NCI-H2227 treated with DMSO at 0.1 percent for 48 hours (cell line): ENCODE measurements at regions not wholly inside any gene's neighbourhood (a gene's known extent, or its start where the extent isn't known, plus 50 kb on each side); places are given as distances from the start of the nearest gene placed in this dataset.
"Not testable (repeated sequence)": the region's sequence is repeated elsewhere in the genome, so short reads cannot be mapped to it uniquely, and the experiment has no call there.

Experiments used
- DNase-seq: peaks from one replicate; lab custom pipeline; 2025; lab: John Stamatoyannopoulos, UW

DNA sequence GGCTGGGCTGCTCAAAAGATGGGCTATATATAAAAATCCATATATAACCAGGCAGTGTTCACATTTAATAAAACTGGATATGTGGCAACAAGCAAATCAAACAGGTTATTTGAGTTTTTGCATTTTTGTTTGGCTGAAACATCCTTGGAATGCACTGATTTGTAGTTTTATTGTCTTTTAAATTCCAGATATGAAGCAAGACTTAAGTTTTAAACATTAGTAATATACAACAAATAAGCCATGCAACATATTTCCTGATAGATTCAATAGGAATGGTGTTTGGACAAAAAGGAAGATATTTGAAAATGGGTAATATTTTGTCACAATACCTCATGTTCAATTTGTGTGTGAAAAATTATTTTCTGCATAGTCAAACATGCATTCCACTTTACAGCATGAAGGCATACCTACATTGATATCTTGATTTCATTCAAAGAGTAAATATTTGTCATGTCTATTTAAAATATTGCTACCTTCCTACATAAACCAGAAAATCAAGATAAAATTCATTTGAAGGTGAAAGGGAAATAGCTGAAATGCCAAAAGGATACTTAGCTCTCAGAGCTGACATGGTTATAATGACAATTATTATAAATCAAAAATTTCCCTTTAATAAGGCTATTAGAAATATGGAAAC is 132.3 kb upstream of the NETO1 start:
- DNase-seq = no peak

DNA sequence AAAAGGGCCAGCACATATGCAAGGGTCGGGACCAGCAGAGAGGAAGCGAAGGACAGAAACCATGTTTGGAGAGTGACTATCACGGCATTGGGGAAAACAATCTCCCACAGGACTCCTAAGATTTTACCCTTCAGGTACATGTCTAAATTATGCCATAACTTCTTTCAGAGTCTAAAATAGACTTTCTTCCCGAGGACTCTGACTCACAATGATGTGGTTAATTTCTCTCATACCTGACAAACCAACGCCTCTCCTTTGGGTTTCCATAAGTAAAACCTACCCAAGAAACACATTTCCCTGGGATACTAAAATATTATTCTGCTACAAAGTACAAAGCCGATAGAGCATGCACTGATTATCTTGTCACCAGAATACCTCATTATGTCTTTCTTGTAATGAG is 127.8 kb upstream of the NETO1 start:
- no peak for DNase-seq

DNA sequence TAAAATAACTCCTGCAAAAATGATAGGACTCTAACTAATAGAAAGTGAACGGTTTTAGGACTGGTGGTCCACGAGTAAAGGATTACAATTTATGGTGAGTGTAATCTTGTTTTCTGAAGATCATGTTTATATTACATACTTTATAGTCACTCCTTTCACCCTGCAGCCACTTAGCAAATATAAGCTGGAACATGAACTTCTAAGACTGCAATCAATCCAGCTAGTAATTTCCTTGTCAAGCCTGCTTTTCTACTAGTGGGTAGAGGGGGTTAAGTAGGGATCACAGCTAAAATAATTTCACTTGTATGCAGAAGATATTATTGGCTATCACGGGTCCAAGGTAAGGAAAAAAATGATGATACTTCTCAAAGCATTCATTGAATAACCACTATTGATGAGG is 125.5 kb upstream of the NETO1 start:
- DNase-seq = no peak

DNA sequence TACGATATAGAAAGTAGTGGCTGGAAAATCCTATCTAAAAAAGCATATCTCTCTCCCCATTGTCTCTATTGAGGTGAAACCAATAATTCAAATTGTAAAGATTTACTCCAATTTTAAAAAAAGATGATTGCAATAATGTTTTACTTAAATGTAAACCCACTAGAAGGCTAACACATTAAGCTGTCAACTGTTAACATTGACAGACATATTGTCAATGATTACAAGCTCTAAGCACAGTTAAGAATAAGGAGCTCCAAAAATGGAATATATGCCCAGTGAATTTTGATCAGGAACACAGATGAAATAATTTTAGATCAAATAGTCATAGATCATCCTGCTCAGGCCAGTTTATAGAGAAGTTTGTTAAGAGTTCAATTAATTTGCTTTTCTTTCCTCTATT is 123.6 kb upstream of the NETO1 start:
- DNase-seq = no peak

DNA sequence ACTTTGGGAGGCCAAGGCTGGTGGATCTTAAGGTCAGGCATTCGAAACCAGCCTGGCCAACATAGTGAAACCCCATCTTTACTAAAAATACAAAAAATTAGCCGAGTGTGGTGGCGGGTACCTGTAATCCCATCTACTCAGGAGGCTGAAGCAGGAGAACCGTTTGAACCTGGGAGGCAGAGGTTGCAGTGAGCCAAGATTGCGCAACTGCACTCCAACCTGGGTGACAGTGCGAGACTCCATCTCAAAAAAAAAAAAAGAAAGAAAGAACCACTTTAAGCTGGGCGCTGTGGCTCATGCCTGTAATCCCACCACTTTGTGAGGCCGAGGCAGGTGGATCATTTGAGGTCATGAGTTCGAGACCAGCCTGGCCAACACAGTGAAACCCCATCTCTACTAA is 119.8 kb upstream of the NETO1 start:
- DNase-seq = not testable (repeated sequence)

DNA sequence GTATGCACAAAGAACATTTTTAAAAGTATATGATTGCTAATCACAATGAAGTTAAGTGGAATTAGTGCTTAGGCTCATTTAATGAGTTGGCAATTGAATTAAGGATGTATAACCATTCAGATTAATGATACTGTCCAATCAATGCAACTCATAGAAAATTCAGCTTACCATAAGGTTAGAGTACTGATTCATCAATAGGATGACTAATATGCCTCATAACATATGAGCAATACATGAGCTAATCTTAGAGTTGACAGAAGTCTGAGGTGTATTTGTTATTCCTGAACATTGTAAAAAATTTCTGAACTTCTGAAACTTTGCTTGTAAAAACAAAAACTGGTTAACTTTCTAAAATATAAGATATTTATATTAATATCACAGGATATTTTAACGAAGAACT is 118.3 kb upstream of the NETO1 start:
- DNase-seq = no peak

DNA sequence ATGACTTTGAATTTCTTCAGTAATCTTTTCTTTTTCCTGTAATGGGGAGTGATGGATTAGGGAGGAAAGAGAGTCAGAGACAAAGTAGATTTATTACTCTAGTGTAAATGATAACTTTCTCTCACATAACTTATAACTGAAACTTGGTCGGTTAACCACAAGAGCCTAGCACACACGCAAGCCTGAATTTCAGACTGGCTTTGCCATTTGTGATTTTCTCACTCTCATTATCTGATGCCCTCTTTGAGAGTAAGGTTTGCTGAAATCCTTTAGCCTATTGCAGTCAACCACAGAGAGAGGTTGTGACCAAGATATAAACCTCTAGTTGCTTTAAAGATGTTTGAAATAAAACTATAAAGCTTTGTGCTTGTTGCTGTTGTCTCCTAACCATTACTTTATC is 117.9 kb upstream of the NETO1 start:
- no peak for DNase-seq

DNA sequence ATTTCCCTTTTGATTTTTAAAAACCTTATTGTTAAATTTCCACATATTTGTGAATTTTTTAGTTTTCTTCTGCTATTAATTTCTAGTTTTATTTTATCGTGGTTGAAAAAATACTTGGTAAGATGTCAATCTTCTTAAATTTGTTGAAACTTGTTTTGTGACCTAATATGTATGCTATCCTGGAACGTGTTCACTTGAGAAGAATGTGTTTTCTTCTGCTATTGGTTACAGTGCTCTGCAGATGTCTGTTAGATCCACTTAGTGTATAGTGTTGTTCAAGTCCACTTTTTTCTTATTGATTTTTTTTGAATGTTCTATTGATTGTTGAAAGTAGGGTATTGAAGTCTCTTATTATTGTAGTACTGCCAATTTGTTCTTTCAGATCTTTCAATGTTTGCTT is 116.5 kb upstream of the NETO1 start:
- no peak for DNase-seq

DNA sequence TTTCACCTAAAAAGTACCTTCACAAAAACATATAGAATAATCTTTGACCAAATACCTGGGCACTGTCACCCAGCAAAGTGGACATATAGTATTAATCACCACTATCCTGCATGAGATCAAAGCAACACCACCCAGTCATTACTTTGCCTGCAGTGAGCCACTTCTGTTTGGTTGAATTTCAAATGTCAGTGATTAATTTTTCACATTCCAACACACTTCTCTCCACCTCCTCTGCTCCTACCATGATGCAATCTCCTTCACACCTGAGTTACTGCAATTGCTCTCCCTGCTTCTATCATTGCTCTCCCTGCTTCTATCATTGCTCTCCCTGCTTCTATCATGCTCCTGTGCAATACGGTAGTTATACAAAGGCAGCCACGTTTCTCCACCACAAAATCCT is 106.1 kb upstream of the NETO1 start:
- no peak for DNase-seq

DNA sequence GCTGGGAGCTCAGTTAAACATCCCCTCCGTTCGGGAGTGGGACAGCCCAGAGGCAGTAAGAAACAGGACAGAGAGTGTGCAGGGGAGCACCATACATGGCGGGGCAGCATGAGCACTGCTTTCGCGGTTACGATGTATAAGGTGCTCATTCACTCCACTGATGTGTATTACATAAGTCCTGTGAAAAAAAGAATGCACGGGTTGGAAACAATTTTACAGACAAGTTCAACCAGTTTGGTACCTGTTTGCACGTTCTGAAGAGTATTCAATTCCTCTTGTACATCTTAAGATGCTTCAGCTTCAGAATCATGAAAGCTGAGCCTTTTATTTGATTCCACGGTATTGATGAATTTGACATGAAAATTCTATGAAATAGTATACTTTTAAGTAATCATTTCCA is 97.8 kb upstream of the NETO1 start:
- DNase-seq = no peak

DNA sequence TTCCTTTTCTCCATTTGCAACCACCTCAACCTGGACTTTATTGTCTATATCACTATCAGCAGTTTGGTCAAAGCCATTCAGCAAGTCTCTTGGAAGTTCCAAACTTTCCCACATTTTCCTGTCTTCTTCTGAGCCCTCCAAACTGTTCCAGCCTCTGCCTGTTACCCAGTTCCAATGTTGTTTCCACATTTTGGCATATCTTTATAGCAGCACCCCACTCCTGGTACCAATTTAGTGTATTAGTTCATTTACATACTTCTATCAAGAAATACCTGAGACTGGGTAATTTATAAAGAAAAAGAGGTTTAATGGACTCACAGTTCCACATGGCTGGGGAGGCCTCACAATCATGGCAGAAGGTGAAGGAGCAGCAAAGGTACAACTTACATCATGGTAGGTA is 90.4 kb upstream of the NETO1 start:
- not testable (repeated sequence) for DNase-seq

DNA sequence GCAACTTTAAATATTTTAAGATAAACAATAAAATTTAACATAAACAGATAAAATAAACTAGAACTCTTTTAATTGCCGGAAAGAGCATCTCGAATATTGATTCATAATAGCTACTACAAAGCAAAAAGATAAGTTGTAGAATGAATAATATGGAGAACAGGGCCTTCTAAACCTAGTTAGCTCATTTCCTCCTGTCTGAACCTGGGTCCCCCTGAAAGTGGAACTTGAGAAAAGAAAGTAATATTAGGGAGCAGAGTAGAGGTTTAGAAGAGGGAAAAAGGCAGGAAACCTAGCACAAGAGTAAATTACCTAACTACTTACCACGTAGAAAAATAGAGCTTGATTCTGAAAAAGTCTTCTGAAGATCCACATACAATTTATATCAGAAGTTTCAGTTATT is 80.7 kb upstream of the NETO1 start:
- DNase-seq = no peak

DNA sequence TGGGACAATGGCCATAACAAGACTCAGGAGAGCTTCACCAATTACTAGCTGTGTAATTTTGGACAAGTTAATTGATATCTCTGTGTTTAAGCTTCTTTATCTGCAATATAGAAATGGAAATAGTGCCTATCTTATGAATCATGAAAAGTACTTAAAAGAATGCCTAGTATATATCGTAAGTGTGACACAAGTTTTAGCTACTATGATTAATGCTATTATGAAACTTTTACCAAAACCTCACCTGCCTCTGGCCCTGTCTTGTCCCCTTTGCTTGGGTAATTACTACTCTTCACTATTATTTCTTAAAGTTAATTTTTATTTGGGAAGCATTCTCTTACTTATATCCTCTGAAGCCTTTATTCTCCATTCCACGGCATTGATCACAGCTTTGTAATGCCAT is 75.0 kb upstream of the NETO1 start:
- no peak for DNase-seq

DNA sequence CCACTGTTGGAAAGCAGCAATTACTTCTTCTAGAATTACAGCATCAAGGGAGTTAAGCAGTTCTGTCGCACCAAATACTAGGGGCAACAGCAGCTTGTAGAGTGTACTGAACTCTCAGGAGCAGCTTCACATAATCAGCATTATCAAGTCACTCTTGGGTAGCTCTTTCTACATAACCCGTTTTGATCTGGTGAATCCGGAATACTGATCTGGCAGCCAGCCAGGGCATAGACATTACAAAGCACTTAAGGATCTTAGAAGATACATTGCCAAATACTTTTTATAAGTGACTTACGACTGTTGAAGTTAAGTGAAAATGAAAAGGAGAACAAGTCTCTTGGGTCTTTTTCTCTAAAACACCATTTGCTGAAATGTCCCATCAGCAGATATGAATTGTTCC is 73.2 kb upstream of the NETO1 start:
- DNase-seq = no peak

DNA sequence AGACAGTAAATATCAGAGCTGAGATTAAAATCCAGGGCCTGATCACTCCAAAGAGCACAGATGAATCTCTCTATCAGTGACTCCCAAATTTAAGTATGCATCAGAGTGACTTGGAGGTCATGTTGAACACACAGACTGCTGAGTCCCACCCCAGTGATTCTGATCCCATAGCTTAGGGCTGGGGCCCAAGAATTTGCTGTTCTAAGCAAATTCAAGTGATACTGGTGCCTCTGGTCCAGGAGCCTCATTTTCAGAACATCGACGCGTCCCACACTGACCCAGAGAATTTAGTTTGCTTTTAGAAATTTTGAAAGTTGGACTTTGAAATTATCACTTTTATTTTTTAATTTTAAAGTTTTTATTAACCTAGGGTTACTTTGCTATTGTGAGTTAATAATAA is 72.7 kb upstream of the NETO1 start:
- no peak for DNase-seq

DNA sequence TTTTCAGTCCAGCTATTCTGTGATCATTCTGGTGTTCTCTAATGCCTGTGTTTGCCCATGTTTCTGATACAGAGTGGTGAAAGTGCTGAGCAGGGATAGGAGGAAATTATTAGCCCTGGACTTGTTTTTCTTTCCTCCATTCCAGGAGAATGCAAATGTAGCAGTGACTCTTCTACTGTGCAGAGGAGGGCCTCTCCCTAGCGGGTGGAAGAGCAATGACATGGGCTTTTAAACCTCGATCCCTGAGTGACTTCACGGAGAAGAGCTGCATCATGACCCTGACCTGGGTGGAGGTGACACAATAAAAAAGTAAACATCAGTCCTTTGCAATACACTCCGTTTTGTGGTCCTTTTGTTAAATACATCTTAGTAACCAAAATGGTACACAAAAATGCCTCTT is 68.0 kb upstream of the NETO1 start:
- DNase-seq = no peak

DNA sequence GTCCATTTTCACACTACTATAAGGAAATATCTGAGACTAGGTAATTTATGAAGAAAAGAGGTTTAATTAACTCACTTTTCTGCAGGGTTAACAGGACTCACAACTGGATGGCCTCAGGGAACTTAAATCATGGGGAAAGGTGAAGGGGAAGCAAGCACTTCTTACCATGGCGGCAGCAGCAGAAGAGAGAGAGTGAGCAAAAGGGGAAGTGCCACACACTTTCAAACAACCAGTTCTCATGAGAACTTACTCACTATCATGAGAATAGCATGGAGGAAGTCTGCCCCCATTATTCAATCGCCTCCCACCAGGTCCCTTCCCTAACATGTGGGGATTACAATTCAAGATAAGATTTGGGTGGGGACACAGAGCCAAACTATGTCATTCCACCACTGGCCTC is 55.1 kb upstream of the NETO1 start:
- no peak for DNase-seq
